Spleen (tissue), 11 donors: ENCODE measurements at regions not wholly inside any gene's neighbourhood (a gene's known extent, or its start where the extent isn't known, plus 50 kb on each side); places are given as distances from the start of the nearest gene placed in this dataset.

Source experiments
- DNase-seq: peaks from one replicate; pipeline ENCODE4 v3.0.0-alpha.2; 2020
- H3K27ac ChIP-seq, 8 donors: fragments of 200-600 bp; sonication (generic) in 7 of 8; 1 replicate in 4 of 8; 2 replicates in 4 of 8; pipeline versions ENCODE4 v1.5.0 to v1.8.0; 2016 to 2021; ENCODE audit warnings: inconsistent platforms in 4 of 8, mild to moderate bottlenecking in 4 of 8, moderate library complexity in 1 of 8
- H3K27me3 ChIP-seq, 7 donors: fragments of 200-600 bp; sonication (generic) in 6 of 7; replicated peaks in 1 of 7; 1 replicate in 4 of 7; 2 replicates in 3 of 7; pipeline versions ENCODE4 v1.5.0 to v1.8.0; 2016 to 2021; ENCODE audit warnings: inconsistent platforms in 3 of 7, mild to moderate bottlenecking in 1 of 7
- H3K36me3 ChIP-seq, 6 donors: fragments of 200-600 bp; sonication (generic) in 5 of 6; 1 replicate in 4 of 6; 2 replicates in 2 of 6; pipeline versions ENCODE4 v1.5.0 to v1.8.0; 2016 to 2021; ENCODE audit warnings: inconsistent platforms in 2 of 6
- H3K4me1 ChIP-seq, 6 donors: fragments of 200-600 bp; sonication (generic) in 5 of 6; 1 replicate in 3 of 6; 2 replicates in 3 of 6; pipeline versions ENCODE4 v1.5.0 to v1.8.0; 2016 to 2021; ENCODE audit warnings: inconsistent platforms in 3 of 6
- H3K4me3 ChIP-seq, 8 donors: fragments of 200-600 bp; sonication (generic) in 7 of 8; 1 replicate in 4 of 8; 2 replicates in 4 of 8; pipeline versions ENCODE4 v1.5.0 to v1.8.0; 2016 to 2021; ENCODE audit warnings: inconsistent platforms in 4 of 8, mild to moderate bottlenecking in 4 of 8, moderate library complexity in 2 of 8
- H3K9me3 ChIP-seq, 8 donors: fragments of 200-600 bp; sonication (generic) in 7 of 8; 1 replicate in 4 of 8; 2 replicates in 4 of 8; pipeline versions ENCODE4 v1.5.0 to v1.8.0; 2016 to 2021; ENCODE audit warnings: inconsistent platforms in 4 of 8
- POLR2A ChIP-seq, 3 donors: fragments of 450-650 bp; IDR thresholded peaks; one replicate each; pipeline ENCODE4 v1.5.1; 2017; ENCODE audit warnings: antibody characterized with exemption in 3 of 3, mild to moderate bottlenecking in 1 of 3
- POLR2AphosphoS5 ChIP-seq, 3 donors: sonication (generic); formaldehyde crosslinking; IDR thresholded peaks; one replicate each; pipeline ENCODE4 v1.5.1; 2017; ENCODE audit warnings: antibody characterized with exemption in 3 of 3
- WGBS, 5 donors: extraction: QIAGEN DNeasy Blood & Tissue Kit in 3 of 5; methylation state at CpG; one replicate each; pipeline versions ENCODE4 v1.1.5 to v1.1.7; 2013 to 2018; 5-methylcytosine and 5-hydroxymethylcytosine counted together
- intact Hi-C: fragments of 100-400 bp; cut with DNase I; formaldehyde crosslinking; loops from one replicate; pipeline ENCODE4 v1.15.0; 2023; ENCODE audit warnings: low total_unique reads
- TF ChIP-seq, protein P1 (sequence below), 11 experiments: fragments of 200-600 bp in 7 of 11; fragments of 450-650 bp in 4 of 11; sonication (generic) in 4 of 11; IDR thresholded peaks in 8 of 11; conservative IDR thresholded peaks in 3 of 11; 1 replicate in 7 of 11; 2 replicates in 4 of 11; pipeline versions ENCODE4 v1.4.0 to v1.8.0; 2016 to 2021; ENCODE audit warnings: antibody characterized with exemption in 11 of 11, inconsistent platforms in 4 of 11, mild to moderate bottlenecking in 1 of 11
- donor health status: healthy with polysubstance abuse.
- donor health status: DM: no; HTN: no; CAD: no; lungs with moderate emphysema.
- donor health status: DM: no; HTN: no; CAD: no.
- donor health status: Bipolar disorder and iron deficiency.
- donor health status: healthy.
- donor health status: DM: no; HTN: no; CAD: no.
- donor health status: DM: yes; HTN: yes; CAD: no.

DNA sequence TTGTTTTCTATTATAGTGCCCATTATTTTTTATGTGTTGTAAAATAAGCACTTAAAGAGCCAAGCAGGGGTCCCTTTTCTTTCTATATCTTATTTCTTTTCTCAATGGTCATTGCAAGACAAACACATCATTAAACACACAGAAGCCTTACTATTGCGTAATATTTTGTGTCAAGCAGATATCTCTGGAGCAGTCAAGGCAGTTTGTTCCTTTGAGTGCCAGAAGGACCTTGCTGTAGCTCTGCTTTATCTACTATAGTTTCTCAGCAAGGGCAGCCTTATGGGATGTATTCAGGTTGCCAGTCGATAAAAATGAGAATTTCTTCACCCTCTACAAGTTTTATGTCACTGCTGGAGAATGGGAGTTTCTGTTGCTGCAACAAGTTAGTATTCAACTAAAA, 319.3 kb downstream of the TDRD3 start:
- Histone ChIP-seq H3K4me1 (no peaks in the 10 kb centered on the region), H3K27ac (no peak overlapping the region), H3K36me3 (no peaks in the 10 kb centered on the region), H3K27me3 (no peaks in the 10 kb centered on the region), H3K4me3 (no peak overlapping the region), H3K9me3 (no peaks in the 10 kb centered on the region)
- intact Hi-C loops, result no loop called here
- 78 to 93% (median 85%) methylated on average over 2 of the region's 2 CpGs for WGBS, 5 donors
- TF ChIP-seq POLR2A (IDR thresholded peaks at IDR 0.05) (no peak), POLR2AphosphoS5 (IDR thresholded peaks at IDR 0.05) (no peak)
- TF ChIP-seq, protein P1, sequence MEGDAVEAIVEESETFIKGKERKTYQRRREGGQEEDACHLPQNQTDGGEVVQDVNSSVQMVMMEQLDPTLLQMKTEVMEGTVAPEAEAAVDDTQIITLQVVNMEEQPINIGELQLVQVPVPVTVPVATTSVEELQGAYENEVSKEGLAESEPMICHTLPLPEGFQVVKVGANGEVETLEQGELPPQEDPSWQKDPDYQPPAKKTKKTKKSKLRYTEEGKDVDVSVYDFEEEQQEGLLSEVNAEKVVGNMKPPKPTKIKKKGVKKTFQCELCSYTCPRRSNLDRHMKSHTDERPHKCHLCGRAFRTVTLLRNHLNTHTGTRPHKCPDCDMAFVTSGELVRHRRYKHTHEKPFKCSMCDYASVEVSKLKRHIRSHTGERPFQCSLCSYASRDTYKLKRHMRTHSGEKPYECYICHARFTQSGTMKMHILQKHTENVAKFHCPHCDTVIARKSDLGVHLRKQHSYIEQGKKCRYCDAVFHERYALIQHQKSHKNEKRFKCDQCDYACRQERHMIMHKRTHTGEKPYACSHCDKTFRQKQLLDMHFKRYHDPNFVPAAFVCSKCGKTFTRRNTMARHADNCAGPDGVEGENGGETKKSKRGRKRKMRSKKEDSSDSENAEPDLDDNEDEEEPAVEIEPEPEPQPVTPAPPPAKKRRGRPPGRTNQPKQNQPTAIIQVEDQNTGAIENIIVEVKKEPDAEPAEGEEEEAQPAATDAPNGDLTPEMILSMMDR (IDR thresholded peaks at IDR 0.05 in 8 of 11, conservative IDR thresholded peaks at IDR 0.05 in 3 of 11), result no peak
- no peak for DNase-seq

DNA sequence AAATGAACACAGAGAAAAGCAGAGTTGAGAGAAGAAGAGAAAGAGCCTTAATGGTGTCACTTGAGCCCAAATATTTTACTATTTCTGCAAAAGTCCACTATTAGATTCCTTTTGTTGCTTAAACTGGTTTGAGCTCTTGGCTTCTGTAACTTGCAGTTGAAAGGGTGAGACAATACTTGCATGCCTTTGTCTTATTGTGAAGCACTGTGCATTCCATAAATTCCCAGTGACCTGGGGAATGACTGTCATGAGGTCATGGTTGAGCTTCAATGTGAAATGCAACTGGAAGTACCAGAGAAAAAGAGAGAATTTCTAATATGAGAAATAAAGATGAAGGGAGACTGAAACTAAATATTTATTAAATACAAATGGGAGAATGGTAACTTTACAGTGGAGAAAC, 310.9 kb downstream of the TDRD3 start:
- no peak overlapping the region for H3K4me3 ChIP-seq
- DNase-seq, result no peak
- TF ChIP-seq, protein P1 (IDR thresholded peaks at IDR 0.05 in 8 of 11, conservative IDR thresholded peaks at IDR 0.05 in 3 of 11), result no peak
- no peak for TF ChIP-seq POLR2AphosphoS5 (IDR thresholded peaks at IDR 0.05)
- TF ChIP-seq POLR2A (IDR thresholded peaks at IDR 0.05), result no peak
- intact Hi-C loops, result no loop called here
- H3K36me3 ChIP-seq, result no peaks in the 10 kb centered on the region
- no peaks in the 10 kb centered on the region for H3K4me1 ChIP-seq
- no peaks in the 10 kb centered on the region for H3K9me3 ChIP-seq
- H3K27ac ChIP-seq, result no peak overlapping the region
- H3K27me3 ChIP-seq, result no peaks in the 10 kb centered on the region

DNA sequence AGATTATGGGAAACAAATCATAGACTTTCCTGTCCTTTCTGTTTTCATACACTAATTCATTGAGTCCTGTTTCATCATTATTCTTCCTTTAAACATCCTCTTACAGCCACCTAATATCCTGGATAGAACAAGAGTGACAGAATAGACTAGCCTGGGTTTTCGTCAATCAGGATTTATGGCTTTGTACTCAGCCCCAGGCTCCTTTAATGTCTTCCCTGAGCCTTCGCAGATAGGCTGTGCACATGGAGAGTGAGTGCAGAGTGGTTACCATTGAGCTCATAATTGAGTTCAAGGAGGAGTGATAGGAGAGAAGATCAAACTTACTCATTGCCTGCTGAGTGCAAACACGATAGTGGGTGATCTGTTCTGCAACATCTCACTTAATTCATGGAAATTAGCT, 304.9 kb downstream of the TDRD3 start:
- no peak for DNase-seq
- WGBS, 5 donors, result 72 to 88% (median 81%) methylated on average over 3 of the region's 3 CpGs
- H3K4me3 ChIP-seq, result no peak overlapping the region
- no peaks in the 10 kb centered on the region for H3K9me3 ChIP-seq
- H3K4me1 ChIP-seq, result no peaks in the 10 kb centered on the region
- TF ChIP-seq, protein P1 (IDR thresholded peaks at IDR 0.05 in 8 of 11, conservative IDR thresholded peaks at IDR 0.05 in 3 of 11), result no peak
- no peak for TF ChIP-seq POLR2A (IDR thresholded peaks at IDR 0.05)
- no peak for TF ChIP-seq POLR2AphosphoS5 (IDR thresholded peaks at IDR 0.05)
- no peak overlapping the region for H3K27ac ChIP-seq
- intact Hi-C loops, result no loop called here
- H3K27me3 ChIP-seq, result no peaks in the 10 kb centered on the region
- H3K36me3 ChIP-seq, result no peaks in the 10 kb centered on the region

DNA sequence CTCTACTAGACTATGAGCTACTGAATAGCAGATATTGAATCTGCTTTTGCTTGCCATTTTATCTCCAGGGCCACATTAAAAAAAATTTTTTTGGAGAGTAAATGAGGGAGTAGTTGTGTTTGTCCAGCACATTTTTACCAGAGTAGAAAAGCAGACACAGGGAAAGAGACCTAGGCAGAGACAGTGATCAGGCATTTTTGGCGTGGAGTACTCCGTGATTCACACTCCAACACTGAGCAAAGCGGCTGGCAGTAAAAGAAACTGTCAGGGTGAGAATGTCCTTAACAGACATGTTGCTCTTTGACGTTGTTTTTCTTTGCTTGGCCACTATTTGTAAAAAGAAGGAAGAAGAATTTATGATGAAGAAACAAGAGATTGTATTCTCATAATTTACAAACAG, 304.0 kb downstream of the TDRD3 start:
- no peaks in the 10 kb centered on the region for H3K4me1 ChIP-seq
- 77 to 91% (median 89%) methylated on average over 4 of the region's 4 CpGs for WGBS, 5 donors
- H3K9me3 ChIP-seq, result no peaks in the 10 kb centered on the region
- no peak overlapping the region for H3K4me3 ChIP-seq
- TF ChIP-seq POLR2AphosphoS5 (IDR thresholded peaks at IDR 0.05), result no peak
- TF ChIP-seq, protein P1 (IDR thresholded peaks at IDR 0.05 in 8 of 11, conservative IDR thresholded peaks at IDR 0.05 in 3 of 11), result no peak
- TF ChIP-seq POLR2A (IDR thresholded peaks at IDR 0.05), result no peak
- no peak overlapping the region for H3K27ac ChIP-seq
- H3K36me3 ChIP-seq, result no peaks in the 10 kb centered on the region
- intact Hi-C loops, result no loop called here
- no peak for DNase-seq
- H3K27me3 ChIP-seq, result no peaks in the 10 kb centered on the region
